ENCODE measurements at regions not wholly inside any gene's neighbourhood (a gene's known extent, or its start where the extent isn't known, plus 50 kb on each side); places are given as distances from the start of the nearest gene placed in this dataset.

DNA sequence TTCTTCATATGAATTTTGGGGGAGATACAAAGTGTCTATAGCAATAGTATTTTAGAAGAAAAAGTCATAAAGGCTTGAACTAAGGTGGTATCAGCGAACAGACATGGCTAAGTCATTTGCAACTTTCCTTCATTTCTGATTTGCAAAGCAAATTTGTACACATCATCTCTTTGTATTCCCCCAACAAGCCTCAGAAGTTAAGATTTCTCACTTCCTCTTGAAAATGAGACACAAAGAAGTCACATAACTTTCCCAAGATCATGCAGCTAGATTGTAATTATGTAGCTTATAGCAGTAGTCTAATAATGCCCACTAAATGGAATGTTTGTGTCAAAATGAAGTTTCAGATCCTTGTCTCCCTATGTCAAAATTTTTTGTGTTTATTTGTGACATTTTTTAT lies 709.8 kb upstream of the HS3ST1 start:
- no peak overlapping the region for H3K9ac ChIP-seq (ENCODE audit: low read depth in 1 of 2, low read length in 2 of 2)
- H3K4me3 ChIP-seq (ENCODE audit: low read depth in 1 of 3, low read length in 3 of 3) = no peak overlapping the region
- DNase-seq (ENCODE audit: low spot score) = no peak
- no peak overlapping the region for H3K27ac ChIP-seq (ENCODE audit: low read depth in 1 of 2, low read length in 2 of 2)
- no peaks in the 10 kb centered on the region for H3K36me3 ChIP-seq (ENCODE audit: control insufficient read depth in 4 of 4, insufficient read depth in 3 of 4, low read depth in 1 of 4, low read length in 3 of 4)
- no peaks in the 10 kb centered on the region for H3K27me3 ChIP-seq (ENCODE audit: control insufficient read depth in 4 of 4, insufficient read depth in 4 of 4, low read length in 3 of 4)
- no peaks in the 10 kb centered on the region for H3K4me1 ChIP-seq (ENCODE audit: control insufficient read depth in 4 of 4, insufficient read depth in 4 of 4, low read length in 3 of 4)
- H3K9me3 ChIP-seq (ENCODE audit: control insufficient read depth in 4 of 4, low read length in 3 of 4) = peaks cover 0 to 6% (median 1%) of the 10 kb centered on the region in 4 donors
- 53% methylated on average over 1 of the region's 1 CpG for WGBS
- TF ChIP-seq, protein P1, sequence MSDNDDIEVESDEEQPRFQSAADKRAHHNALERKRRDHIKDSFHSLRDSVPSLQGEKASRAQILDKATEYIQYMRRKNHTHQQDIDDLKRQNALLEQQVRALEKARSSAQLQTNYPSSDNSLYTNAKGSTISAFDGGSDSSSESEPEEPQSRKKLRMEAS (IDR thresholded peaks at IDR 0.05) = no peak
- TF ChIP-seq FOXA2 (IDR thresholded peaks at IDR 0.05) = no peak
- TF ChIP-seq SP1 (IDR thresholded peaks at IDR 0.05) = no peak
- TF ChIP-seq REST (IDR thresholded peaks at IDR 0.05) = no peak
- TF ChIP-seq RAD21 (IDR thresholded peaks at IDR 0.05) = no peak
- TF ChIP-seq JUND (IDR thresholded peaks at IDR 0.05) = no peak
- TF ChIP-seq, protein P2, sequence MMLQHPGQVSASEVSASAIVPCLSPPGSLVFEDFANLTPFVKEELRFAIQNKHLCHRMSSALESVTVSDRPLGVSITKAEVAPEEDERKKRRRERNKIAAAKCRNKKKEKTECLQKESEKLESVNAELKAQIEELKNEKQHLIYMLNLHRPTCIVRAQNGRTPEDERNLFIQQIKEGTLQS (IDR thresholded peaks at IDR 0.05) = no peak
- TF ChIP-seq NR2F2 (IDR thresholded peaks at IDR 0.05) = no peak
- no peak for TF ChIP-seq FOXA1 (IDR thresholded peaks at IDR 0.05)
- TF ChIP-seq ZBTB33 (IDR thresholded peaks at IDR 0.05) = no peak
- no peak for TF ChIP-seq EGR1 (IDR thresholded peaks at IDR 0.05; ENCODE audit: low read depth in 2 of 2)
- TF ChIP-seq TAF1 (conservative IDR thresholded peaks at IDR 0.05) = no peak
- TF ChIP-seq YY1 (IDR thresholded peaks at IDR 0.05) = no peak
- TF ChIP-seq, protein P3, sequence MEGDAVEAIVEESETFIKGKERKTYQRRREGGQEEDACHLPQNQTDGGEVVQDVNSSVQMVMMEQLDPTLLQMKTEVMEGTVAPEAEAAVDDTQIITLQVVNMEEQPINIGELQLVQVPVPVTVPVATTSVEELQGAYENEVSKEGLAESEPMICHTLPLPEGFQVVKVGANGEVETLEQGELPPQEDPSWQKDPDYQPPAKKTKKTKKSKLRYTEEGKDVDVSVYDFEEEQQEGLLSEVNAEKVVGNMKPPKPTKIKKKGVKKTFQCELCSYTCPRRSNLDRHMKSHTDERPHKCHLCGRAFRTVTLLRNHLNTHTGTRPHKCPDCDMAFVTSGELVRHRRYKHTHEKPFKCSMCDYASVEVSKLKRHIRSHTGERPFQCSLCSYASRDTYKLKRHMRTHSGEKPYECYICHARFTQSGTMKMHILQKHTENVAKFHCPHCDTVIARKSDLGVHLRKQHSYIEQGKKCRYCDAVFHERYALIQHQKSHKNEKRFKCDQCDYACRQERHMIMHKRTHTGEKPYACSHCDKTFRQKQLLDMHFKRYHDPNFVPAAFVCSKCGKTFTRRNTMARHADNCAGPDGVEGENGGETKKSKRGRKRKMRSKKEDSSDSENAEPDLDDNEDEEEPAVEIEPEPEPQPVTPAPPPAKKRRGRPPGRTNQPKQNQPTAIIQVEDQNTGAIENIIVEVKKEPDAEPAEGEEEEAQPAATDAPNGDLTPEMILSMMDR (IDR thresholded peaks at IDR 0.05; ENCODE audit: low read depth, low read length, missing input control) = no peak
- no peak for TF ChIP-seq HNF4A (conservative IDR thresholded peaks at IDR 0.05)

DNA sequence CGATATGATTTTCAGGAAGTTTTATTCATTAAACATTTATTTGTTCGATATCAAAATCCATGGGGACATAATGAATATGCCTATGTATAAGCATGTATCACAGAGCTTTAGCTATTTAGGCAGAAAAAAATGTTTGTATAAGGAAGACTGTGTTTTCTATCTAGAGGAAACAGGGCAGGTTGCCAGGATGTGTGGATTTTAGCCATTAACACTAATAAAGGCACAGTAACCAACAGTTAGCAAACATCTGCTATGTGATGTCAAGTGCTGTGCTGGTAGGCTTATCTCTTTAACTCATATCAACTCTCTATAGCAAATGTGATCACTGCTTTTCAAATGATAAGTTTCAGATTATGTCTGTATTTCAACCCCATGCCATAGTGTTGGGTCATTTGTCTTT lies 708.9 kb upstream of the HS3ST1 start:
- TF ChIP-seq FOXA1 (IDR thresholded peaks at IDR 0.05) (no peak), EGR1 (IDR thresholded peaks at IDR 0.05; ENCODE audit: low read depth in 2 of 2) (no peak), TAF1 (conservative IDR thresholded peaks at IDR 0.05) (no peak), GABPA (IDR thresholded peaks at IDR 0.05 in 1 of 2, conservative IDR thresholded peaks at IDR 0.05 in 1 of 2) (no peak), RAD21 (IDR thresholded peaks at IDR 0.05) (no peak), HNF4A (conservative IDR thresholded peaks at IDR 0.05) (no peak), NR2F2 (IDR thresholded peaks at IDR 0.05) (no peak), JUND (IDR thresholded peaks at IDR 0.05) (no peak), ZBTB33 (IDR thresholded peaks at IDR 0.05) (no peak), YY1 (IDR thresholded peaks at IDR 0.05) (no peak), SP1 (IDR thresholded peaks at IDR 0.05) (no peak), HNF4G (IDR thresholded peaks at IDR 0.05) (no peak)
- TF ChIP-seq, protein P1 (IDR thresholded peaks at IDR 0.05) = no peak
- TF ChIP-seq, protein P2 (IDR thresholded peaks at IDR 0.05) = no peak
- Histone ChIP-seq H3K27ac (ENCODE audit: low read depth in 1 of 2, low read length in 2 of 2) (no peak overlapping the region), H3K4me3 (ENCODE audit: low read depth in 1 of 3, low read length in 3 of 3) (no peak overlapping the region), H3K9ac (ENCODE audit: low read depth in 1 of 2, low read length in 2 of 2) (no peak overlapping the region), H3K27me3 (ENCODE audit: control insufficient read depth in 4 of 4, insufficient read depth in 4 of 4, low read length in 3 of 4) (no peaks in the 10 kb centered on the region), H3K9me3 (ENCODE audit: control insufficient read depth in 4 of 4, low read length in 3 of 4) (peaks cover 0 to 8% (median 1%) of the 10 kb centered on the region in 4 donors), H3K36me3 (ENCODE audit: control insufficient read depth in 4 of 4, insufficient read depth in 3 of 4, low read depth in 1 of 4, low read length in 3 of 4) (no peaks in the 10 kb centered on the region), H3K4me1 (ENCODE audit: control insufficient read depth in 4 of 4, insufficient read depth in 4 of 4, low read length in 3 of 4) (no peaks in the 10 kb centered on the region)
- DNase-seq (ENCODE audit: low spot score) = no peak
- 50% methylated on average over 2 of the region's 2 CpGs for WGBS
